H9 (cell line): ENCODE measurements at regions not wholly inside any gene's neighbourhood (a gene's known extent, or its start where the extent isn't known, plus 50 kb on each side); places are given as distances from the start of the nearest gene placed in this dataset.

Source experiments
- DNase-seq: peaks from one replicate; pipeline ENCODE4 v3.0.0-alpha.2; 2017
- H2AFZ ChIP-seq: one replicate; pipeline ENCODE4 v1.6.1; 2013; ENCODE audit warnings: mild to moderate bottlenecking, low read length, control low read depth, moderate library complexity
- H2AK5ac ChIP-seq: 2 replicates; pipeline ENCODE4 v1.6.1; 2013; ENCODE audit warnings: low read length, control low read depth, mixed read lengths; ENCODE audit not compliant: insufficient read length
- H2BK120ac ChIP-seq: one replicate; pipeline ENCODE4 v1.6.1; 2013; ENCODE audit warnings: low read depth, mild to moderate bottlenecking, low read length, control low read depth, inconsistent platforms; ENCODE audit not compliant: poor library complexity, severe bottlenecking
- H2BK12ac ChIP-seq: 2 replicates; pipeline ENCODE4 v1.6.1; 2013; ENCODE audit warnings: low read length, control low read depth, mixed read lengths, low read depth; ENCODE audit not compliant: insufficient read length
- H2BK15ac ChIP-seq: 2 replicates; pipeline ENCODE4 v1.6.1; 2013; ENCODE audit warnings: low read depth, low read length, control low read depth
- H2BK20ac ChIP-seq: one replicate; pipeline ENCODE4 v1.6.1; 2013; ENCODE audit warnings: low read depth, mild to moderate bottlenecking, low read length, control low read depth, inconsistent platforms; ENCODE audit not compliant: poor library complexity, severe bottlenecking
- H2BK5ac ChIP-seq: 2 replicates; pipeline ENCODE4 v1.6.1; 2013; ENCODE audit warnings: low read length, control low read depth, mixed read lengths; ENCODE audit not compliant: insufficient read length
- H3K14ac ChIP-seq: 2 replicates; pipeline ENCODE4 v1.6.1; 2013; ENCODE audit warnings: low read length, control low read depth; ENCODE audit not compliant: insufficient read depth
- H3K18ac ChIP-seq: 2 replicates; pipeline ENCODE4 v1.6.1; 2013; ENCODE audit warnings: low read depth, mild to moderate bottlenecking, mixed read lengths, low read length, control low read depth; ENCODE audit not compliant: insufficient read length
- H3K23ac ChIP-seq: 2 replicates; pipeline ENCODE4 v1.6.1; 2013; ENCODE audit warnings: low read length, control low read depth, mixed read lengths, low read depth; ENCODE audit not compliant: insufficient read length
- H3K23me2 ChIP-seq: 2 replicates; pipeline ENCODE4 v1.6.1; 2013; ENCODE audit warnings: low read depth, mild to moderate bottlenecking, mixed read lengths, low read length, control low read depth; ENCODE audit not compliant: insufficient read length, poor library complexity, severe bottlenecking
- H3K27ac ChIP-seq: 2 replicates; pipeline ENCODE4 v1.5.1; 2013; ENCODE audit warnings: low read length, control low read depth, mixed read lengths, low read depth; ENCODE audit not compliant: insufficient read length
- H3K27me3 ChIP-seq: 2 replicates; pipeline ENCODE4 v1.6.1; 2013; ENCODE audit warnings: low read length, control low read depth, inconsistent platforms; ENCODE audit not compliant: insufficient read depth
- H3K4ac ChIP-seq: 2 replicates; pipeline ENCODE4 v1.6.1; 2013; ENCODE audit warnings: low read depth, mild to moderate bottlenecking, control low read depth, inconsistent platforms, low read length, moderate library complexity
- H3K4me1 ChIP-seq: 2 replicates; pipeline ENCODE4 v1.6.1; 2013; ENCODE audit warnings: low read length, control low read depth, inconsistent platforms; ENCODE audit not compliant: insufficient read depth
- H3K4me2 ChIP-seq: 2 replicates; pipeline ENCODE4 v1.6.1; 2013; ENCODE audit warnings: low read length, control low read depth, mixed read lengths; ENCODE audit not compliant: insufficient read length, insufficient read depth
- H3K56ac ChIP-seq: 2 replicates; pipeline ENCODE4 v1.6.1; 2013; ENCODE audit warnings: low read depth, mild to moderate bottlenecking, mixed read lengths, low read length, control low read depth; ENCODE audit not compliant: insufficient read length
- H3K79me1 ChIP-seq: 2 replicates; pipeline ENCODE4 v1.6.1; 2013; ENCODE audit warnings: low read depth, mild to moderate bottlenecking, moderate library complexity, low read length, control low read depth, inconsistent platforms; ENCODE audit not compliant: insufficient read depth, poor library complexity, severe bottlenecking
- H3K79me2 ChIP-seq: 2 replicates; pipeline ENCODE4 v1.6.1; 2013; ENCODE audit warnings: low read length, control low read depth, inconsistent platforms; ENCODE audit not compliant: insufficient read depth
- H3K9ac ChIP-seq: 2 replicates; pipeline ENCODE4 v1.6.1; 2013; ENCODE audit warnings: low read length, control low read depth, mixed read lengths; ENCODE audit not compliant: insufficient read length; ENCODE audit errors: extremely low read depth
- H3K9me3 ChIP-seq: one replicate; pipeline ENCODE4 v1.6.1; 2013; ENCODE audit warnings: low read depth, low read length, inconsistent platforms; ENCODE audit not compliant: control insufficient read depth
- H3T11ph ChIP-seq: one replicate; pipeline ENCODE4 v1.6.1; 2013; ENCODE audit warnings: mild to moderate bottlenecking, low read length, control low read depth, inconsistent platforms
- H4K20me1 ChIP-seq: one replicate; pipeline ENCODE4 v1.6.1; 2013; ENCODE audit not compliant: control insufficient read depth, insufficient read length, insufficient read depth
- H4K5ac ChIP-seq: 2 replicates; pipeline ENCODE4 v1.6.1; 2013; ENCODE audit warnings: low read depth, mild to moderate bottlenecking, mixed read lengths, low read length, control low read depth; ENCODE audit not compliant: insufficient read length
- H4K8ac ChIP-seq: replicated peaks from 2 replicates; pipeline ENCODE4 v1.6.1; 2013; ENCODE audit warnings: low read length, control low read depth, mixed read lengths, low read depth; ENCODE audit not compliant: insufficient read length
- H4K91ac ChIP-seq: 2 replicates; pipeline ENCODE4 v1.6.1; 2013; ENCODE audit warnings: low read depth, mild to moderate bottlenecking, moderate library complexity, mixed read lengths, low read length, control low read depth; ENCODE audit not compliant: insufficient read length
- H3K27ac Mint-ChIP-seq, 3 experiments: 2 replicates in 2 of 3; 3 replicates in 1 of 3; pipeline ENCODE4 v1.8.0; 2020 to 2021; ENCODE audit warnings: mixed read lengths in 3 of 3, mild to moderate bottlenecking in 1 of 3, moderate library complexity in 1 of 3
- H3K27me3 Mint-ChIP-seq: 2 replicates; pipeline ENCODE4 v1.8.0; 2021; ENCODE audit warnings: low read depth, mild to moderate bottlenecking, moderate library complexity, mixed read lengths
- H3K36me3 Mint-ChIP-seq, 3 experiments: 2 replicates in 2 of 3; 3 replicates in 1 of 3; pipeline ENCODE4 v1.8.0; 2020 to 2021; ENCODE audit warnings: low read depth in 3 of 3, mixed read lengths in 3 of 3; ENCODE audit not compliant: insufficient read depth in 1 of 3
- H3K4me1 Mint-ChIP-seq, 2 experiments: 2 replicates each; pipeline ENCODE4 v1.8.0; 2020; ENCODE audit warnings: mixed read lengths in 2 of 2
- H3K4me3 Mint-ChIP-seq, 2 experiments: 2 replicates in 1 of 2; 3 replicates in 1 of 2; pipeline ENCODE4 v1.8.0; 2020 to 2021; ENCODE audit warnings: mild to moderate bottlenecking in 2 of 2, mixed read lengths in 2 of 2, moderate library complexity in 1 of 2
- H3K9me3 Mint-ChIP-seq, 2 experiments: 2 replicates in 1 of 2; 3 replicates in 1 of 2; pipeline ENCODE4 v1.8.0; 2020; ENCODE audit warnings: mild to moderate bottlenecking in 2 of 2, mixed read lengths in 2 of 2, moderate library complexity in 1 of 2
- WGBS: extraction: QIAGEN DNeasy Blood & Tissue Kit; methylation state at CpG from one replicate; pipeline ENCODE4 v1.1.7; 2013; ENCODE audit warnings: missing lambda C conversion rate, low lambda C conversion rate, mixed read lengths; ENCODE audit not compliant: insufficient read length; ENCODE audit errors: extremely low coverage; 5-methylcytosine and 5-hydroxymethylcytosine counted together
- TF ChIP-seq, protein P1 (sequence below): fragments of 200-600 bp; sonication (generic); conservative IDR thresholded peaks from 3 replicates; pipeline ENCODE4 v1.8.0; 2021; ENCODE audit warnings: antibody characterized with exemption, mild to moderate bottlenecking

DNA sequence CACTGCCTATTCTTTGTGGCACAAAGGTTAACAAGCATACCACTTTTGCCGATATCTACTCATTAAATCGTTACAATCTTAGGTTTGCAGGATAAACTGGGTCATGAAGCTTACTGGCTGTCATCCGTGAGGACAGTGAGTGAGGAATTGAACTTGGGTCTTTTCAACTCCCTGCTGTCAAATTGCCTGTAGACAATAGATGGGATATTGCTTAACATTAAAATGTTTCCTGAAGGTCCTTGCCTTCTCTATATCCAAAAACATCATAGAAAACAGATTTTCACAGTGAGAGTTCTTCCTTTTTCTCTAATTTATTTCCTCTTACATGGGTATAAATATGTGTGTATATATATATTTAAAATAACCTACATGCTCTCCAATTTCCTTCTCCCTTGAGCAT lies 257.8 kb downstream of the LMO4 start:
- Histone ChIP-seq H3K4me2 (no peak overlapping the region), H2BK20ac (no peak overlapping the region), H3K4me1 (no peaks in the 10 kb centered on the region), H2AK5ac (no peak overlapping the region), H4K20me1 (no peaks in the 10 kb centered on the region), H2BK120ac (no peak overlapping the region), H2BK12ac (no peak overlapping the region), H3K9me3 (no peaks in the 10 kb centered on the region), H3K79me2 (no peaks in the 10 kb centered on the region), H4K91ac (no peak overlapping the region), H3K23me2 (no peaks in the 10 kb centered on the region), H2BK5ac (no peak overlapping the region), H4K8ac (no peak overlapping the region), H3K27me3 (no peaks in the 10 kb centered on the region), H4K5ac (no peak overlapping the region), H3K56ac (no peak overlapping the region), H3T11ph (no peak overlapping the region), H2BK15ac (no peak overlapping the region), H3K18ac (no peak overlapping the region), H3K9ac (no peak overlapping the region), H3K27ac (no peak overlapping the region), H2AFZ (no peak overlapping the region), H3K4ac (no peak overlapping the region), H3K23ac (no peak overlapping the region), H3K14ac (no peak overlapping the region), H3K79me1 (no peaks in the 10 kb centered on the region)
- H3K27ac Mint-ChIP-seq: no peak overlapping the region
- no peaks in the 10 kb centered on the region for H3K36me3 Mint-ChIP-seq
- no peaks in the 10 kb centered on the region for H3K27me3 Mint-ChIP-seq
- peaks cover 4 to 10% of the 10 kb centered on the region in 2 experiments for H3K4me1 Mint-ChIP-seq
- TF ChIP-seq, protein P1, sequence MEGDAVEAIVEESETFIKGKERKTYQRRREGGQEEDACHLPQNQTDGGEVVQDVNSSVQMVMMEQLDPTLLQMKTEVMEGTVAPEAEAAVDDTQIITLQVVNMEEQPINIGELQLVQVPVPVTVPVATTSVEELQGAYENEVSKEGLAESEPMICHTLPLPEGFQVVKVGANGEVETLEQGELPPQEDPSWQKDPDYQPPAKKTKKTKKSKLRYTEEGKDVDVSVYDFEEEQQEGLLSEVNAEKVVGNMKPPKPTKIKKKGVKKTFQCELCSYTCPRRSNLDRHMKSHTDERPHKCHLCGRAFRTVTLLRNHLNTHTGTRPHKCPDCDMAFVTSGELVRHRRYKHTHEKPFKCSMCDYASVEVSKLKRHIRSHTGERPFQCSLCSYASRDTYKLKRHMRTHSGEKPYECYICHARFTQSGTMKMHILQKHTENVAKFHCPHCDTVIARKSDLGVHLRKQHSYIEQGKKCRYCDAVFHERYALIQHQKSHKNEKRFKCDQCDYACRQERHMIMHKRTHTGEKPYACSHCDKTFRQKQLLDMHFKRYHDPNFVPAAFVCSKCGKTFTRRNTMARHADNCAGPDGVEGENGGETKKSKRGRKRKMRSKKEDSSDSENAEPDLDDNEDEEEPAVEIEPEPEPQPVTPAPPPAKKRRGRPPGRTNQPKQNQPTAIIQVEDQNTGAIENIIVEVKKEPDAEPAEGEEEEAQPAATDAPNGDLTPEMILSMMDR: no peak
- H3K4me3 Mint-ChIP-seq: no peak overlapping the region
- WGBS: no CpG with 5 or more reads among the region's 3 CpGs
- DNase-seq: no peak
- H3K9me3 Mint-ChIP-seq: no peaks in the 10 kb centered on the region
